CD4-positive, CD25-positive, alpha-beta regulatory T cell (primary cell): ENCODE measurements at regions not wholly inside any gene's neighbourhood (a gene's known extent, or its start where the extent isn't known, plus 50 kb on each side); places are given as distances from the start of the nearest gene placed in this dataset.

ENCODE experiments used
- ATAC-seq, 2 donors: fragments of 150-1000 bp; cut with Tn5 transposase; one replicate each; pipeline ENCODE4 v1.10.0; 2021; ENCODE audit warnings: low read depth in 2 of 2, moderate number of reproducible peaks in 2 of 2, moderate library complexity in 1 of 2
- DNase-seq, 3 donors: peaks; one replicate each; pipeline versions ENCODE4 v3.0.0 to v3.0.0-alpha.2; 2012 to 2022; ENCODE audit warnings: mixed read lengths in 1 of 3
- H3K27ac ChIP-seq: one replicate; pipeline ENCODE4 v1.7.0; 2013; ENCODE audit warnings: mild to moderate bottlenecking, low read length; ENCODE audit not compliant: insufficient read depth, poor library complexity, severe bottlenecking
- H3K27me3 ChIP-seq: one replicate; pipeline ENCODE4 v1.7.0; 2013; ENCODE audit warnings: low read length; ENCODE audit not compliant: control insufficient read depth, insufficient read depth
- H3K36me3 ChIP-seq: one replicate; pipeline ENCODE4 v1.7.0; 2013; ENCODE audit warnings: mild to moderate bottlenecking, low read length, moderate library complexity; ENCODE audit not compliant: control insufficient read depth, insufficient read depth
- H3K4me1 ChIP-seq: 2 replicates; pipeline ENCODE4 v1.7.0; 2013; ENCODE audit warnings: mild to moderate bottlenecking, low read length; ENCODE audit not compliant: insufficient read depth, control insufficient read depth, poor library complexity, severe bottlenecking
- H3K4me3 ChIP-seq: one replicate; pipeline ENCODE4 v1.7.0; 2013; ENCODE audit warnings: low read depth, mild to moderate bottlenecking, low read length, moderate library complexity
- H3K9me3 ChIP-seq, 2 experiments: 1 replicate in 1 of 2; 2 replicates in 1 of 2; pipeline ENCODE4 v1.7.0; 2013; ENCODE audit warnings: low read length in 2 of 2, mild to moderate bottlenecking in 1 of 2, moderate library complexity in 1 of 2; ENCODE audit not compliant: control insufficient read depth in 2 of 2
- H3K27ac Mint-ChIP-seq, 3 donors: one replicate each; pipeline ENCODE4 v1.8.0; 2020 to 2022; ENCODE audit warnings: mild to moderate bottlenecking in 3 of 3, mixed read lengths in 3 of 3, moderate library complexity in 2 of 3
- H3K27me3 Mint-ChIP-seq: one replicate; pipeline ENCODE4 v1.8.0; 2022; ENCODE audit warnings: mild to moderate bottlenecking, mixed read lengths
- H3K36me3 Mint-ChIP-seq: one replicate; pipeline ENCODE4 v1.8.0; 2020; ENCODE audit warnings: mixed read lengths
- H3K4me1 Mint-ChIP-seq, 4 donors: one replicate each; pipeline ENCODE4 v1.8.0; 2020 to 2022; ENCODE audit warnings: mixed read lengths in 4 of 4, mild to moderate bottlenecking in 1 of 4
- H3K4me3 Mint-ChIP-seq, 4 donors: one replicate each; pipeline ENCODE4 v1.8.0; 2020 to 2022; ENCODE audit warnings: mild to moderate bottlenecking in 4 of 4, mixed read lengths in 4 of 4, moderate library complexity in 3 of 4
- H3K9me3 Mint-ChIP-seq, 7 donors: one replicate each; pipeline ENCODE4 v1.8.0; 2020 to 2022; ENCODE audit warnings: mixed read lengths in 7 of 7, mild to moderate bottlenecking in 3 of 7, moderate library complexity in 2 of 7

- no peak overlapping the region for H3K27ac ChIP-seq
- H3K27ac Mint-ChIP-seq, result no peak overlapping the region
- peaks cover 0 to 5% (median 2%) of the 10 kb centered on the region in 7 donors for H3K9me3 Mint-ChIP-seq
- H3K4me3 Mint-ChIP-seq, result no peak overlapping the region
- peaks cover 0 to 2% (median 0%) of the 10 kb centered on the region in 4 donors for H3K4me1 Mint-ChIP-seq
- no peak overlapping the region for H3K4me3 ChIP-seq
- H3K36me3 ChIP-seq, result no peaks in the 10 kb centered on the region
- no peak for DNase-seq
- ATAC-seq, result no peak
- H3K4me1 ChIP-seq, result no peaks in the 10 kb centered on the region
- H3K27me3 ChIP-seq, result peaks cover 7% of the 10 kb centered on the region
- H3K9me3 ChIP-seq, result no peaks in the 10 kb centered on the region
- peaks cover 20% of the 10 kb centered on the region for H3K27me3 Mint-ChIP-seq
- H3K36me3 Mint-ChIP-seq, result no peaks in the 10 kb centered on the region
Observed at GRCh38 chr2:38500283-38500634, 102.5 kb downstream of the HNRNPLL start.

- H3K27ac Mint-ChIP-seq, result no peak overlapping the region
- H3K4me1 ChIP-seq, result no peaks in the 10 kb centered on the region
- peaks cover 0 to 2% (median 0%) of the 10 kb centered on the region in 4 donors for H3K4me1 Mint-ChIP-seq
- no peak overlapping the region for H3K27ac ChIP-seq
- H3K27me3 Mint-ChIP-seq, result peaks cover 16% of the 10 kb centered on the region
- no peaks in the 10 kb centered on the region for H3K36me3 ChIP-seq
- no peak overlapping the region for H3K4me3 Mint-ChIP-seq
- no peaks in the 10 kb centered on the region for H3K9me3 ChIP-seq
- peaks cover 7% of the 10 kb centered on the region for H3K27me3 ChIP-seq
- no peak for DNase-seq
- no peaks in the 10 kb centered on the region for H3K36me3 Mint-ChIP-seq
- H3K9me3 Mint-ChIP-seq, result peaks cover 0 to 5% (median 2%) of the 10 kb centered on the region in 7 donors
- H3K4me3 ChIP-seq, result no peak overlapping the region
- no peak for ATAC-seq
Observed at GRCh38 chr2:38499548-38500282, 103.0 kb downstream of the HNRNPLL start.

- Mint-ChIP-seq H3K36me3 (no peaks in the 10 kb centered on the region), H3K9me3 (peaks cover 0 to 5% (median 2%) of the 10 kb centered on the region in 7 donors), H3K4me3 (no peak overlapping the region), H3K27ac (no peak overlapping the region), H3K4me1 (peaks cover 0 to 2% (median 0%) of the 10 kb centered on the region in 4 donors), H3K27me3 (peaks cover 10% of the 10 kb centered on the region)
- Histone ChIP-seq H3K9me3 (no peaks in the 10 kb centered on the region), H3K27me3 (peaks cover 5% of the 10 kb centered on the region), H3K27ac (no peak overlapping the region), H3K4me1 (no peaks in the 10 kb centered on the region), H3K36me3 (no peaks in the 10 kb centered on the region), H3K4me3 (no peak overlapping the region)
- DNase-seq (no peak), ATAC-seq (no peak)
Observed at GRCh38 chr2:38498045-38498481, 104.7 kb downstream of the HNRNPLL start.

GRCh38 chr2:38497670-38498037 lies 105.1 kb downstream of the HNRNPLL start:
- no peaks in the 10 kb centered on the region for H3K36me3 Mint-ChIP-seq
- H3K4me3 Mint-ChIP-seq, result no peak overlapping the region
- peaks cover 10% of the 10 kb centered on the region for H3K27me3 Mint-ChIP-seq
- Histone ChIP-seq H3K4me3 (no peak overlapping the region), H3K36me3 (no peaks in the 10 kb centered on the region), H3K27me3 (peaks cover 5% of the 10 kb centered on the region), H3K9me3 (no peaks in the 10 kb centered on the region), H3K4me1 (no peaks in the 10 kb centered on the region), H3K27ac (no peak overlapping the region)
- peaks cover 0 to 2% (median 0%) of the 10 kb centered on the region in 4 donors for H3K4me1 Mint-ChIP-seq
- H3K9me3 Mint-ChIP-seq, result peaks cover 0 to 5% (median 2%) of the 10 kb centered on the region in 7 donors
- H3K27ac Mint-ChIP-seq, result no peak overlapping the region
- ATAC-seq, result no peak
- no peak for DNase-seq

- Histone ChIP-seq H3K9me3 (no peaks in the 10 kb centered on the region), H3K27ac (no peak overlapping the region), H3K4me1 (no peaks in the 10 kb centered on the region), H3K27me3 (peaks cover 5% of the 10 kb centered on the region), H3K4me3 (no peak overlapping the region), H3K36me3 (no peaks in the 10 kb centered on the region)
- no peak for ATAC-seq
- DNase-seq, result no peak
- Mint-ChIP-seq H3K4me1 (peaks cover 0 to 2% (median 0%) of the 10 kb centered on the region in 4 donors), H3K4me3 (no peak overlapping the region), H3K27ac (no peak overlapping the region), H3K36me3 (no peaks in the 10 kb centered on the region), H3K9me3 (peaks cover 0 to 5% (median 0%) of the 10 kb centered on the region in 7 donors), H3K27me3 (peaks cover 10% of the 10 kb centered on the region)
Observed at GRCh38 chr2:38496927-38497669, 105.6 kb downstream of the HNRNPLL start.

- no peak overlapping the region for H3K4me3 Mint-ChIP-seq
- ATAC-seq, result no peak
- Histone ChIP-seq H3K27me3 (no peaks in the 10 kb centered on the region), H3K36me3 (no peaks in the 10 kb centered on the region), H3K4me3 (no peak overlapping the region), H3K4me1 (no peaks in the 10 kb centered on the region), H3K27ac (no peak overlapping the region), H3K9me3 (no peaks in the 10 kb centered on the region)
- peaks cover 0 to 2% (median 0%) of the 10 kb centered on the region in 7 donors for H3K9me3 Mint-ChIP-seq
- no peaks in the 10 kb centered on the region for H3K36me3 Mint-ChIP-seq
- peaks cover 0 to 2% (median 0%) of the 10 kb centered on the region in 4 donors for H3K4me1 Mint-ChIP-seq
- peaks cover 5% of the 10 kb centered on the region for H3K27me3 Mint-ChIP-seq
- no peak for DNase-seq
- no peak overlapping the region for H3K27ac Mint-ChIP-seq
Observed at GRCh38 chr2:38495880-38496279, 106.8 kb downstream of the HNRNPLL start.

- DNase-seq (no peak), ATAC-seq (no peak)
- Histone ChIP-seq H3K4me1 (no peaks in the 10 kb centered on the region), H3K36me3 (no peaks in the 10 kb centered on the region), H3K9me3 (no peaks in the 10 kb centered on the region), H3K27ac (no peak overlapping the region), H3K27me3 (no peaks in the 10 kb centered on the region), H3K4me3 (no peak overlapping the region)
- H3K9me3 Mint-ChIP-seq, result no peaks in the 10 kb centered on the region
- peaks cover 5% of the 10 kb centered on the region for H3K27me3 Mint-ChIP-seq
- H3K4me3 Mint-ChIP-seq, result no peak overlapping the region
- H3K4me1 Mint-ChIP-seq, result peaks cover 0 to 2% (median 0%) of the 10 kb centered on the region in 4 donors
- H3K27ac Mint-ChIP-seq, result no peak overlapping the region
- H3K36me3 Mint-ChIP-seq, result no peaks in the 10 kb centered on the region
Observed at GRCh38 chr2:38494394-38494793, 108.3 kb downstream of the HNRNPLL start.
